Activated CD4-positive, alpha-beta memory T cell treated with anti-CD3 and anti-CD28 coated beads for 36 hours (primary cell): ENCODE measurements at regions not wholly inside any gene's neighbourhood (a gene's known extent, or its start where the extent isn't known, plus 50 kb on each side); places are given as distances from the start of the nearest gene placed in this dataset.

ENCODE experiments used
- CTCF ChIA-PET: fragments of 350-600 bp; sonication (Branson Sonifier 250); formaldehyde crosslinking; loops from one replicate; lab custom pipeline; 2021; ENCODE audit warnings: antibody characterized with exemption, inconsistent platforms; lab: Charles Lee
- POLR2A ChIA-PET: fragments of 350-600 bp; sonication (Branson Sonifier 250); formaldehyde crosslinking; loops from one replicate; lab custom pipeline; 2021; ENCODE audit warnings: antibody characterized with exemption; lab: Charles Lee
- DNase-seq: peaks from one replicate; pipeline ENCODE4 v3.0.0-alpha.2; 2020
- H3K27ac Mint-ChIP-seq: one replicate; pipeline ENCODE4 v1.8.0; 2021; ENCODE audit warnings: mixed read lengths
- H3K27me3 Mint-ChIP-seq: one replicate; pipeline ENCODE4 v1.8.0; 2021; ENCODE audit warnings: mixed read lengths
- H3K36me3 Mint-ChIP-seq: one replicate; pipeline ENCODE4 v1.8.0; 2021; ENCODE audit warnings: mixed read lengths
- H3K4me1 Mint-ChIP-seq: one replicate; pipeline ENCODE4 v1.8.0; 2021; ENCODE audit warnings: low read depth, mixed read lengths
- H3K4me3 Mint-ChIP-seq: one replicate; pipeline ENCODE4 v1.8.0; 2021; ENCODE audit warnings: mild to moderate bottlenecking, mixed read lengths
- H3K9me3 Mint-ChIP-seq: one replicate; pipeline ENCODE4 v1.8.0; 2021; ENCODE audit warnings: mixed read lengths
- intact Hi-C: fragments of 100-400 bp; cut with micrococcal nuclease; formaldehyde crosslinking; loops from one replicate; pipeline ENCODE4 v1.15.1; 2023

DNA sequence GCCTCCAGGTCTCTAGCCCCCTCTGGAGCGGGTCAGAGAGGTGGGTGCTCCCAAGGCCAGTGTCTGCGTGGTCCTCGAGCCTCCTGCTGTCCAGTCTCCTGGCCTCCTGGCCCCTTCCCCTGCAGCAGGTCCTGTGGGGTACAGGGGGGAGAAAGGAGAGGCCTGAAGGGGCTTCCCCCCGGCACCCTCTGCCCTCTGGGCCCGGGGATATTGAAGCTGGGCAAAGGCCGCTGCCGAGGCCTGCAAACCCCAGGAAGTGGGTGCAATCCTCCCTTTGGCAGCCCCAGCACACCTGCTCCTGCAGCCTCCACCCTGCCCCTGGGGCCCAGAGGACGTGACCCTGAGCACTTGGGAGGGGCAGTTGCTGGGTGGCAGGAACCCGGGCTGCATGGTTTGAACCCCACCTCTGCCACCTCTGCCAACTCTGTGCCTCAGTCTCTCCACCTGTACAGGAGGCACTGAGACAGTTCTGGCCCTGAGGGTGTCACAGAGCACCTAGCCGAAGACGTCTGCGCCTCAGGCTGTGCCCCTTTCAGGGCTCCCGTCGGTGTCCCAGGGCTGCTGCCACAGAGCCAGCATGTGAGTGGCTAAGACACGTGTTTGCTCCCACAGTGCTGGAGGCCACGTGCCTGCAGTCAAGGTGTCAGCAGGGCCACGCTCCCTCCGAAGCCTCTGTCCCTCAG is 59.1 kb upstream of the INPP5A start:
- H3K4me1 Mint-ChIP-seq = no peaks in the 10 kb centered on the region
- ChIA-PET POLR2A (no interaction called here), CTCF (no interaction called here)
- H3K27me3 Mint-ChIP-seq = peaks cover 9% of the 10 kb centered on the region
- no peak overlapping the region for H3K27ac Mint-ChIP-seq
- no peaks in the 10 kb centered on the region for H3K36me3 Mint-ChIP-seq
- intact Hi-C loops = no loop called here
- no peak overlapping the region for H3K4me3 Mint-ChIP-seq
- H3K9me3 Mint-ChIP-seq = no peaks in the 10 kb centered on the region
- DNase-seq = no peak

GRCh38 chr10:132479024-132479602 is 58.5 kb upstream of the INPP5A start:
- Mint-ChIP-seq H3K9me3 (no peaks in the 10 kb centered on the region), H3K4me3 (no peak overlapping the region), H3K27me3 (peaks cover 9% of the 10 kb centered on the region), H3K36me3 (no peaks in the 10 kb centered on the region), H3K4me1 (no peaks in the 10 kb centered on the region), H3K27ac (no peak overlapping the region)
- intact Hi-C loops = no loop called here
- ChIA-PET CTCF (no interaction called here), POLR2A (no interaction called here)
- no peak for DNase-seq

- Mint-ChIP-seq H3K27me3 (peaks cover 7% of the 10 kb centered on the region), H3K4me3 (no peak overlapping the region), H3K27ac (no peak overlapping the region), H3K36me3 (no peaks in the 10 kb centered on the region), H3K4me1 (no peaks in the 10 kb centered on the region), H3K9me3 (no peaks in the 10 kb centered on the region)
- ChIA-PET CTCF (no interaction called here), POLR2A (no interaction called here)
- intact Hi-C loops = no loop called here
- no peak for DNase-seq
Observed at GRCh38 chr10:132479603-132480221, 57.9 kb upstream of the INPP5A start.

- no peak overlapping the region for H3K27ac Mint-ChIP-seq
- intact Hi-C loops = no loop called here
- no peaks in the 10 kb centered on the region for H3K9me3 Mint-ChIP-seq
- ChIA-PET POLR2A (no interaction called here), CTCF (interaction anchor here (0.5 kb wide), 1 partner anchor 17 kb away, joined by 4 read pairs; no protein-coding TSS in a partner anchor)
- H3K27me3 Mint-ChIP-seq = peaks cover 7% of the 10 kb centered on the region
- no peak overlapping the region for H3K4me3 Mint-ChIP-seq
- DNase-seq = no peak
- no peaks in the 10 kb centered on the region for H3K36me3 Mint-ChIP-seq
- no peaks in the 10 kb centered on the region for H3K4me1 Mint-ChIP-seq
Observed at GRCh38 chr10:132480356-132480755, 57.2 kb upstream of the INPP5A start.

GRCh38 chr10:132481690-132482089 is 55.9 kb upstream of the INPP5A start:
- POLR2A ChIA-PET = no interaction called here
- H3K27me3 Mint-ChIP-seq = peaks cover 6% of the 10 kb centered on the region
- no peaks in the 10 kb centered on the region for H3K4me1 Mint-ChIP-seq
- no peak overlapping the region for H3K27ac Mint-ChIP-seq
- intact Hi-C loops = no loop called here
- no peak overlapping the region for H3K4me3 Mint-ChIP-seq
- no peaks in the 10 kb centered on the region for H3K36me3 Mint-ChIP-seq
- CTCF ChIA-PET = no interaction called here
- DNase-seq = no peak
- no peaks in the 10 kb centered on the region for H3K9me3 Mint-ChIP-seq

DNA sequence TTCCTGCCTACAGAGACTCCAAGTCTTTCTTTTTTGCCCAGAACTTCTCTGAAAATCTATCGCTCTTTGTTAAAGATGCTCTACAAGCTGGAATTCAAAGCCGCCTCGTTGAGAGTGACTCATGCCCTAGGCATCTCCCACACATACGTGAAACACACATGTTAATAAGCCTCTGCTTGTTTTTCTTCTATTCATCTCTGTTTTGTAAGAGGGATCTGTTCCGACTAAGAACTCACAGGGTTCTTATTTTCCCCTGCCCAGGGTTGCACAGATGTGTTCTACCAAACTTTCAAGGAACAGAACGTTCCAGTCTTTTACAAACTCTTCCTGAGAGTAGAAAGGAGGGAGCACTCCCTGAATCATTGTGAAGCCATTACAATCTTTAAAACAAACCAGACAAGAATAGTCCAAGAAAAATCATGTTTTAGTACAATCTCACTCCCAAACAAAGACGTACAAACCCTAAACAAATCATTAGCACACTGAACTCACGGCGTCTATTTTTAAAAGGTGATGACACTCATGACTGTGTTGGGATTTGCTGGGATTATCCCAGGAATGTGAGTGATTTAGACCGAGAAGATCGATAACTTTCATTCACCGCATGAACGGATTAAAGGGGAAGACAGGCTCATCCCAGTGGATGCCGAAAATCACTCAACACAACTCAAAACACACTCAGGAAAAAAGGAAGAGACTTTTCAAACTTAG is 55.3 kb upstream of the INPP5A start:
- POLR2A ChIA-PET = no interaction called here
- H3K9me3 Mint-ChIP-seq = no peaks in the 10 kb centered on the region
- no peak overlapping the region for H3K27ac Mint-ChIP-seq
- CTCF ChIA-PET = no interaction called here
- peaks cover 6% of the 10 kb centered on the region for H3K27me3 Mint-ChIP-seq
- H3K4me3 Mint-ChIP-seq = no peak overlapping the region
- no peak for DNase-seq
- no peaks in the 10 kb centered on the region for H3K36me3 Mint-ChIP-seq
- intact Hi-C loops = no loop called here
- no peaks in the 10 kb centered on the region for H3K4me1 Mint-ChIP-seq

- Mint-ChIP-seq H3K4me1 (no peaks in the 10 kb centered on the region), H3K9me3 (no peaks in the 10 kb centered on the region), H3K4me3 (no peak overlapping the region), H3K36me3 (no peaks in the 10 kb centered on the region), H3K27me3 (peaks cover 6% of the 10 kb centered on the region), H3K27ac (no peak overlapping the region)
- DNase-seq = no peak
- POLR2A ChIA-PET = no interaction called here
- intact Hi-C loops = no loop called here
- CTCF ChIA-PET = no interaction called here
Observed at GRCh38 chr10:132483394-132483793, 54.2 kb upstream of the INPP5A start.

DNA sequence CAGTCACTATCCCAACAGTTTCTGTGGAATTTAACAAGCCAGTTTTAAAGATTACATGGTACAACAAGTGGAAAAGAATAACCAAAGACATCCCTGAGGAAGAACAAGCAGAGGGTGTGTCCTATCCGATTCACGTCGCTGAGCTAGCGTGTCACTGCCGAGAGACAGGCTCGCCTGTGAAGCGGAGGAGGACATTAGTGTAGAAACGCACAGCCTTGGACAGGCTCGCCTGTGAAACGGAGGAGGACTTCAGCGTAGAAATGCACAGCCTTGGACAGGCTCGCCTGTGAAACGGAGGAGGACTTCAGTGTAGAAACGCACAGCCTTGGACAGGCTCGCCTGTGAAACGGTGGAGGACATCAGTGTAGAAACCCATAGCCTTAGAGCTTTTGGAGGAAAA is 52.7 kb upstream of the INPP5A start:
- ChIA-PET POLR2A (no interaction called here), CTCF (no interaction called here)
- no peaks in the 10 kb centered on the region for H3K9me3 Mint-ChIP-seq
- H3K27ac Mint-ChIP-seq = no peak overlapping the region
- intact Hi-C loops = no loop called here
- H3K4me1 Mint-ChIP-seq = no peaks in the 10 kb centered on the region
- H3K36me3 Mint-ChIP-seq = no peaks in the 10 kb centered on the region
- H3K4me3 Mint-ChIP-seq = no peak overlapping the region
- DNase-seq = no peak
- peaks cover 3% of the 10 kb centered on the region for H3K27me3 Mint-ChIP-seq

DNA sequence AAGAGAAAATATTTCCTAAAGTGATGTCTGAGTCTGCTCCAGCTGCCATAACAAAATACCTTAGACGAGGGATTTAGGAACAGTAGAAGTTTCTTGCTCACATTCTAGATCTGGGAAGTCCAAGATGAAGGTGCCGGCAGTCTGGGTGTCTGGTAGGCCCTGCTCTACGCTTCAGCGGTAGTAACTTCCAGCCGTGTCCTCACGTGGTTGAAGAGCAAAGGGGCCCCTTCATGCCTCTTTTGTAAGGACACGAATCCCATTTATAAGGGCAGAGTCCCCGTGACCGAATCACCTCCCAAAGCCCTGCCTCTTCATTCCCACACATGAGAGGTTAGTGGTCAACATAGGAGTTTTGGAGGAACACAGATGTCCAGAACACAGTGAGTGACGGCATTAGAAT is 52.2 kb upstream of the INPP5A start:
- no peak overlapping the region for H3K27ac Mint-ChIP-seq
- DNase-seq = no peak
- CTCF ChIA-PET = no interaction called here
- no peak overlapping the region for H3K4me3 Mint-ChIP-seq
- POLR2A ChIA-PET = no interaction called here
- peaks cover 2% of the 10 kb centered on the region for H3K9me3 Mint-ChIP-seq
- H3K27me3 Mint-ChIP-seq = no peaks in the 10 kb centered on the region
- no peaks in the 10 kb centered on the region for H3K4me1 Mint-ChIP-seq
- no peaks in the 10 kb centered on the region for H3K36me3 Mint-ChIP-seq
- intact Hi-C loops = no loop called here

GRCh38 chr10:132486539-132487121 is 51.0 kb upstream of the INPP5A start:
- POLR2A ChIA-PET = no interaction called here
- CTCF ChIA-PET = no interaction called here
- H3K9me3 Mint-ChIP-seq = peaks cover 3% of the 10 kb centered on the region
- no peaks in the 10 kb centered on the region for H3K27me3 Mint-ChIP-seq
- H3K36me3 Mint-ChIP-seq = no peaks in the 10 kb centered on the region
- no peaks in the 10 kb centered on the region for H3K4me1 Mint-ChIP-seq
- H3K4me3 Mint-ChIP-seq = no peak overlapping the region
- DNase-seq = no peak
- H3K27ac Mint-ChIP-seq = no peak overlapping the region
- intact Hi-C loops = no loop called here

GRCh38 chr10:132487241-132488135 is 50.1 kb upstream of the INPP5A start:
- no peak overlapping the region for H3K4me3 Mint-ChIP-seq
- POLR2A ChIA-PET = no interaction called here
- DNase-seq = no peak

More at GRCh38 chr10:132487241-132488135, 50.1 kb upstream of the INPP5A start:
- Mint-ChIP-seq H3K27me3 (no peaks in the 10 kb centered on the region), H3K36me3 (no peaks in the 10 kb centered on the region), H3K27ac (no peak overlapping the region), H3K4me1 (no peaks in the 10 kb centered on the region), H3K9me3 (peaks cover 3% of the 10 kb centered on the region)
- CTCF ChIA-PET = no interaction called here
- intact Hi-C loops = no loop called here
